GM23338 (cell line): ENCODE measurements at regions not wholly inside any gene's neighbourhood (a gene's known extent, or its start where the extent isn't known, plus 50 kb on each side); places are given as distances from the start of the nearest gene placed in this dataset.

Experiments used
- ATAC-seq: fragments of 200-7000 bp; cut with Tn5 transposase; 3 replicates; pipeline ENCODE4 v1.9.1; 2020
- DNase-seq: peaks from one replicate; pipeline ENCODE4 v3.0.0-alpha.2; 2015; ENCODE audit warnings: low spot score
- H2AFZ ChIP-seq: fragments of 200-600 bp; sonication (generic); 2 replicates; pipeline ENCODE4 v1.8.0; 2016; ENCODE audit warnings: antibody characterized with exemption, mild to moderate bottlenecking, moderate library complexity
- H3F3A ChIP-seq: fragments of 200-600 bp; sonication (generic); replicated peaks from 2 replicates; pipeline ENCODE4 v1.8.0; 2017; ENCODE audit warnings: antibody characterized with exemption, mixed run types, low read depth
- H3K27ac ChIP-seq: fragments of 200-600 bp; sonication (generic); 2 replicates; pipeline ENCODE4 v1.6.1; 2016; ENCODE audit warnings: low read depth
- H3K27me3 ChIP-seq: fragments of 200-600 bp; sonication (generic); 2 replicates; pipeline ENCODE4 v1.8.0; 2016; ENCODE audit warnings: mild to moderate bottlenecking, mixed run types, moderate library complexity; ENCODE audit not compliant: insufficient read depth
- H3K36me3 ChIP-seq: fragments of 200-600 bp; sonication (generic); 2 replicates; pipeline ENCODE4 v1.8.0; 2016; ENCODE audit warnings: mild to moderate bottlenecking; ENCODE audit not compliant: insufficient read depth
- H3K4me1 ChIP-seq: fragments of 200-600 bp; sonication (generic); 2 replicates; pipeline ENCODE4 v1.8.0; 2016; ENCODE audit warnings: mild to moderate bottlenecking, moderate library complexity; ENCODE audit not compliant: insufficient read depth
- H3K4me2 ChIP-seq: fragments of 200-600 bp; sonication (generic); 2 replicates; pipeline ENCODE4 v1.7.1; 2017; ENCODE audit warnings: mixed run types
- H3K4me3 ChIP-seq: fragments of 200-600 bp; sonication (generic); 2 replicates; pipeline ENCODE4 v1.6.1; 2016; ENCODE audit warnings: mixed run types
- H3K79me2 ChIP-seq: fragments of 200-600 bp; sonication (generic); replicated peaks from 2 replicates; pipeline ENCODE4 v1.8.0; 2017; ENCODE audit warnings: mild to moderate bottlenecking; ENCODE audit not compliant: insufficient read depth
- H3K9me2 ChIP-seq: fragments of 200-600 bp; sonication (generic); 2 replicates; pipeline ENCODE4 v1.8.0; 2017; ENCODE audit not compliant: insufficient read depth
- H4K20me1 ChIP-seq: fragments of 200-600 bp; sonication (generic); replicated peaks from 2 replicates; pipeline ENCODE4 v1.8.0; 2017; ENCODE audit warnings: mild to moderate bottlenecking; ENCODE audit not compliant: insufficient read depth
- H3K27ac Mint-ChIP-seq: 2 replicates; pipeline ENCODE4 v1.8.0; 2020; ENCODE audit warnings: inconsistent platforms, mild to moderate bottlenecking, moderate library complexity, mixed read lengths
- H3K27me3 Mint-ChIP-seq: 3 replicates; pipeline ENCODE4 v1.8.0; 2022; ENCODE audit warnings: low read depth, mild to moderate bottlenecking, moderate library complexity, mixed read lengths, inconsistent platforms; ENCODE audit not compliant: insufficient read depth, poor library complexity
- H3K36me3 Mint-ChIP-seq: 3 replicates; pipeline ENCODE4 v1.8.0; 2021; ENCODE audit warnings: low read depth, mild to moderate bottlenecking, inconsistent platforms, moderate library complexity, mixed read lengths
- H3K4me1 Mint-ChIP-seq: 3 replicates; pipeline ENCODE4 v1.8.0; 2020; ENCODE audit warnings: mild to moderate bottlenecking, inconsistent platforms, mixed read lengths
- H3K4me3 Mint-ChIP-seq: 3 replicates; pipeline ENCODE4 v1.8.0; 2021; ENCODE audit warnings: moderate library complexity, mild to moderate bottlenecking, inconsistent platforms, mixed read lengths
- H3K9me3 Mint-ChIP-seq: 3 replicates; pipeline ENCODE4 v1.8.0; 2020; ENCODE audit warnings: moderate library complexity, mild to moderate bottlenecking, inconsistent platforms, mixed read lengths
- CREB1 ChIP-seq: fragments of 250-450 bp; sonication (Bioruptor Pico); IDR thresholded peaks from 2 replicates; pipeline ENCODE4 v1.5.0; 2020; ENCODE audit warnings: low read depth, mild to moderate bottlenecking, moderate library complexity
- CTCF ChIP-seq, 2 experiments: fragments of 200-600 bp in 1 of 2; sonication (generic) in 1 of 2; conservative IDR thresholded peaks; 2 replicates each; pipeline versions ENCODE4 v1.5.1 to v1.6.1; 2016 to 2017; ENCODE audit warnings: antibody characterized with exemption in 2 of 2, low read depth in 2 of 2, mild to moderate bottlenecking in 2 of 2, moderate library complexity in 1 of 2
- ETS1 ChIP-seq: IDR thresholded peaks from 2 replicates; pipeline ENCODE4 v1.6.1; 2016; ENCODE audit warnings: antibody characterized with exemption
- EZH2 ChIP-seq: fragments of 200-600 bp; sonication (generic); IDR thresholded peaks from one replicate; pipeline ENCODE4 v1.8.0; 2017; ENCODE audit warnings: antibody characterized with exemption, mild to moderate bottlenecking, low read depth; ENCODE audit not compliant: unreplicated experiment
- EZH2phosphoT487 ChIP-seq: fragments of 200-600 bp; sonication (generic); IDR thresholded peaks from one replicate; pipeline ENCODE4 v1.8.1; 2018; ENCODE audit warnings: antibody characterized with exemption; ENCODE audit not compliant: unreplicated experiment
- JUNB ChIP-seq: IDR thresholded peaks from one replicate; pipeline ENCODE4 v1.6.1; 2016; ENCODE audit warnings: antibody characterized with exemption; ENCODE audit not compliant: unreplicated experiment
- NANOG ChIP-seq: IDR thresholded peaks from 2 replicates; pipeline ENCODE4 v1.6.1; 2016; ENCODE audit warnings: antibody characterized with exemption, borderline replicate concordance
- POLR2AphosphoS5 ChIP-seq: IDR thresholded peaks from 2 replicates; pipeline ENCODE4 v1.6.1; 2016; ENCODE audit warnings: antibody characterized with exemption, low read depth
- REST ChIP-seq: IDR thresholded peaks from one replicate; pipeline ENCODE4 v1.6.1; 2018; ENCODE audit warnings: antibody characterized with exemption; ENCODE audit not compliant: unreplicated experiment
- STAT1 ChIP-seq: IDR thresholded peaks from one replicate; pipeline ENCODE4 v1.6.1; 2016; ENCODE audit warnings: antibody characterized with exemption; ENCODE audit not compliant: unreplicated experiment
- ZNF114 ChIP-seq: fragments of 250-450 bp; sonication (Bioruptor Pico); IDR thresholded peaks from 2 replicates; pipeline ENCODE4 v1.5.0; 2020; ENCODE audit warnings: mild to moderate bottlenecking, moderate library complexity
- ZNF331 ChIP-seq: fragments of 250-450 bp; sonication (Bioruptor Pico); IDR thresholded peaks from 2 replicates; pipeline ENCODE4 v1.5.0; 2020; ENCODE audit warnings: low read depth, mild to moderate bottlenecking, moderate library complexity
- ZNF462 ChIP-seq: fragments of 250-450 bp; sonication (Bioruptor Pico); IDR thresholded peaks from 2 replicates; pipeline ENCODE4 v1.5.0; 2020; ENCODE audit warnings: mild to moderate bottlenecking, moderate library complexity

GRCh38 chr14:89707086-89707485, 247.4 kb downstream of the EFCAB11 start:
- Mint-ChIP-seq H3K4me1 (peaks cover 3% of the 10 kb centered on the region; the same call in 2 of the 3 replicates), H3K27me3 (peaks cover 13% of the 10 kb centered on the region), H3K4me3 (no peak overlapping the region), H3K27ac (no peak overlapping the region), H3K36me3 (peaks cover 11% of the 10 kb centered on the region), H3K9me3 (peaks cover 26% of the 10 kb centered on the region)
- Histone ChIP-seq H3K79me2 (no peaks in the 10 kb centered on the region), H3K4me3 (no peak overlapping the region), H3F3A (0 out of 2 replicates have a peak, but pooled peaks cover 2% of the 10 kb centered on the region), H3K36me3 (no peaks in the 10 kb centered on the region), H3K27me3 (peaks cover 17% of the 10 kb centered on the region), H3K4me1 (peaks cover 6% of the 10 kb centered on the region), H3K27ac (no peak overlapping the region), H3K4me2 (no peak overlapping the region), H3K9me2 (peaks cover 19% of the 10 kb centered on the region), H4K20me1 (no peaks in the 10 kb centered on the region), H2AFZ (no peak overlapping the region)
- no peak for ATAC-seq
- no peak for DNase-seq
- TF ChIP-seq JUNB = no peak
- no peak for TF ChIP-seq EZH2phosphoT487
- no peak for TF ChIP-seq STAT1
- no peak for TF ChIP-seq EZH2
- TF ChIP-seq NANOG = no peak
- no peak for TF ChIP-seq ZNF462 (CRISPR knock-in tag)
- no peak for TF ChIP-seq REST
- no peak for TF ChIP-seq POLR2AphosphoS5
- TF ChIP-seq CREB1 = no peak
- no peak for TF ChIP-seq CTCF (conservative IDR thresholded peaks at IDR 0.05; ENCODE audit: low read depth in 2 of 2)
- TF ChIP-seq ETS1 = no peak
- TF ChIP-seq ZNF331 = no peak
- TF ChIP-seq ZNF114 (CRISPR knock-in tag) = no peak
